ENCODE measurements at regions not wholly inside any gene's neighbourhood (a gene's known extent, or its start where the extent isn't known, plus 50 kb on each side); places are given as distances from the start of the nearest gene placed in this dataset.
"Not testable (repeated sequence)": the region's sequence is repeated elsewhere in the genome, so short reads cannot be mapped to it uniquely, and the experiment has no call there.

DNA sequence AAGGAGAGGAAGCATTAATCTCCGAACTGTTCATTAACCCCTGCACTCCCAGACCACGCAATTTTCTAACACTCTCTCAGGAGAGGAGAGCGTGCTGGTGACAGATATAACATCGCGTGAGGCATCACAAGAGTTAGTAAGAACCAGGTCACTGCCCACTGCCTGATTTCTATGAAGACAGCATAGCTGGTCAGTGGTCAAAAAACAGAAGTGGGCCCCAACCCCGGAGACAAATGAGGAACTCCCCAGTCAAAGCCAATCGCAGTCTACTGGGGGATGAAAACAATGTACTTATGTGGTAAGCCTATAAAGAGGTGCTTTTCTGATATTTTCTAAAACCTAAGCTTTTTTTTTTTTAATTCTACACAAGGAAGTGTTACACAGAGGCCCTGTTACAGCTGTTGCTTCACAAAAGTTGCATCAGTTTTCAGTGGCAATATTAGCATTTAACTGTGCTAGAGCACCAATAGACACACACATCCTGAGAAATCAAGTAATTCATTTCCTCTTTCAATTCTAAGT lies 231.8 kb upstream of the IRF2BP2 start:
- DNase-seq (ENCODE audit: low spot score): no peak

DNA sequence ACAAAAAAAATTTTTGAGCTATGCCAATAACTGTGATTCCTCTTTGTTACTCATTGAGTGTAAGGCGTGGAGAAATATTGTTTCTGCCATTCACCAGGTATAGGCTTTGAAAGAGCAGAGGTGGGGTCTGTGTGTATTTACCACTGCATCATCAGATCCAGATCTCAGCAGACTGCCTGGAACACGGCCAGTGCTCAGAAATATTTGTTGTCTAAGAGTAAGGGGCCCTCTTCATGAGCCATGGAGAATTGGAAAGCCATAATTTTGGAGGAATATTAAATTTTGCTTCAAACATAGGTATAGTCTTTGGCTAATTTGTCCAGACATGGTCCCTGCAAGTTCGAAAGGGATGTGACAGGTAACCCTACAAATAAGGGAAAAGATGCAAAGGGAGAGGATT lies 231.3 kb upstream of the IRF2BP2 start:
- no peak for DNase-seq (ENCODE audit: low spot score)

DNA sequence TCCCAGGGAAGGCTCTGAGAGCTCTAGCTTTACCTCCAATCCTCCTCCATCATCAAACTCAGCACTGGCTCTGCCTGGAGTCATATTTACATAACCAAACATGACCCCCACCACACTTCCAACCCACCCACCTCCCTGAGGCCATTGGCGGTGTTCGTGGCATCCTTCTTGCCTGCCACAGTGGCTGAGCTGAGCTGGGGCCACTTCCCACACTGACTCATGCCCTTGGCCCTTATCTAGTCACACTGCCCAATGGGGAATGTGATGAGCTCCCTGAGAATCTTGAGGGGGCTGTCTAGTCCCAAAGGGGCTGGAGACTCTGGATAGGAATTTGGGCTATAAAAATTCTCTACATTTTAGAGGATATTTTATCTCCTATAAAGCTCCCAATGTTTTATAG lies 230.9 kb upstream of the IRF2BP2 start:
- no peak for DNase-seq (ENCODE audit: low spot score)

DNA sequence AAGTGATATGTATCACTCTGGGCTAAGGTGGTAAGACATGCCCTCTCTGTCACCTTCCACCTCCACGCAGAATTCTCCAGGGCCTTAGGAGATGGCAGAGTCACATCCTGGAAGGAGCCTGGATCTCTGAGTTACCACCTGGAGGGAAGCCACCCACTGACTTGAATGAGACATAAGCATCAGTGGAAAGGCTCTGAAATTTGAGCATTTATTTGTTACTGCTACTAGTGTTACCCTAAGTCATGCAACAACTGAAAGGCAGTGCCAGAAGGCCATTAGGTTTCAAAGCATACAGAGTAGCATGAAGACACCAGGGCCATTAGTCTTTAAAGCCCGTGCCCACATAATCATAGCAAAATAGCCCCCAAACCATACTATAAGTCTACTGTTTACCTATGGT lies 230.3 kb upstream of the IRF2BP2 start:
- no peak for DNase-seq (ENCODE audit: low spot score)

DNA sequence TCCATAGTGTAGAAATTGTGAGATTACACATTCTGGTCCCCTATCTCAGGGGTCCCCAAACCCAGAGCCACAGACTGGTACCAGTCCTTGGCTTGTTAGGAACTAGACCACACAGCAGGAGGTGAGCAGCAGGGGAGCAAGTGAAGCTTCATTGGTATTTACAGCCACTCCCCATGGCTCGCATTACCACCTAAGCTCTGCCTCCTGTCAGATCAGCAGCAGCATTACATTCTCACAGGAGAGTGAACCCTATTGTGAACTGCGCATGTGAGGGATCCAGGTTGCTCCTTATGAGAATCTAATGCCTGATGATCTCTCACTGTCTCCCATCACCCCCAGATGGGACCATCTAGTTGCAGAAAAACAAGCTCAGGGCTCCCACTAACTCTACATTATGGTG lies 229.7 kb upstream of the IRF2BP2 start:
- no peak for DNase-seq (ENCODE audit: low spot score)

DNA sequence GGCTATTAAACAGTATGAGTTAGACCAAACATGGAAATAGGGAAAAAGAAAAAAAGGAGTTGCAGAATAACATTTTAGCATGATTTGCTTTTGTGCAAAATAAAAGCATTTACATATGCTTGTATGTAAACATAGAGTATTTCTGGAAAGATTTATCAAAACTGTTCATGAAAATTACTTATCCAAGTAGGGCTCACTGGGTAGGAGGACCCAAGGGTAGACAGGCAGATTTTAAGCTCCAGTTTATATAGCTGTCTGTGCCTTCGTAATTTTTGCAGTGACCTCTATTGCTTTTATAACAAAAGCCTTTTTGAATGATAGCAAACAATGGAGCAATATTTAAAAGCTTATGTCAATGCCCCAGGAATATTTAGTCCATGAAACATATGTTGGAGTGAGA lies 228.8 kb upstream of the IRF2BP2 start:
- no peak for DNase-seq (ENCODE audit: low spot score)

DNA sequence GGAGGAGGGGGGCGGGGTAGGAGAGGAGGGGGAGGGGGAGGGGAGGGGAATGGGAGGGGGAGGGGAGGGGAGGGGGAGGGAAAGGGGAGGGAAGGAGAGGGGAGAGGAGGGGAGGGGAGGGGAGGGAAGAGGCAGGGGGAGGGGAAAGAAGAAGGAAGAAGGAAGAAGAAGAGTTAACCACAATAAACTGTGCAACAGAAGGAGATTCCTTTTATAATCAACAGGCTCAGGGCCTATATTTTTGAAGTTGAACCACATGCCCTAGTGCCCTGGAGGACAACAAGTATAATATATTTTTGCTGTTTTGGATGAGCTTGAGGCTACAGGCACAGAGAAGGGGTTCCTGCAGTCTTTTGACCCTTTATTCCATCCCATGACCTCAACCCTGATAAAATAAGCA lies 228.2 kb upstream of the IRF2BP2 start:
- no peak for DNase-seq (ENCODE audit: low spot score)

DNA sequence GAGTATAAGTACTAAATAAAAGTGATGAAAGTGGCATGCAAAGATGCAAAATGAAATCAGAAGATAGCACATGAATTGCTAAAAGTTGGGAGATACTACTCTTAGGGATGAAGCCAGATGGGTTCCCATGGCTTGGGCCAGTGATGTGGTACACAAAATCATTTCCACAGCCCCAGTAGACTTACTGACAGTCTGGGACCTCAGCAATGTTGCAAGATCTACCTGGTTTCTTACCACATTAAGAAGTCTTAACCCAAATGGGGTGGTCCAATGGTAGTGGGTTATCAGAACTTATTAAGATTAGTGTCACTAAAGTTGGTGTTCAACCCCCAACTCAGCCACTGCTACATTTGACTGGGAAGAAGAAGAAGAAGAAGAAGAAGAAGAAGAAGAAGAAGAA lies 227.7 kb upstream of the IRF2BP2 start:
- no peak for DNase-seq (ENCODE audit: low spot score)

DNA sequence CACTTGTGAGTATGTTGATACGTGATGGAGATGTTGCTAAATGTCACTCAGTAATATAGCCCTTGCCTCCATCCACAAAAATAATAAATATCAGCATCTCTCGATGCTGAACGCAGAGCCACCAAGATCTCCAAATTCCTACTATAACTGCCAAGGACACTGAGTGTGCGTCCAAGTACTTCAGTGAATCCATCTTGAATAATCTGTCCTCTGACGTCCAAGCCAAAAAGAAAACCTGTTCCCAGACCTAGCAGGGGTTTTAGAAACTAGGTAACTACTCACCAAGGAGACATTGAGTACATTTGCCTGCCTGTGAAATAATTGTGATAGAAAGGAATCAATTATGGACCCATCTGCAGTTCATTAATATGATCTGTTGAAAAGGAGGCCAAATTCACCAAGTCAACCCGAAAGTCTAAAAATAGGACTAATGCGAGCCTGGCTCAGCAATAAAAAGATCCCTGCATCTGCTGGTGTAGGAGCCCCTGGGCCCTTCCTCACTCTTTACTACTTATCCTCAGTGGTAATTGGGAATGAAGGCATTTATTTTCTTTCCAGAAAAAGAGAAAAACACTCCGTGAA lies 226.9 kb upstream of the IRF2BP2 start:
- no peak for DNase-seq (ENCODE audit: low spot score)

DNA sequence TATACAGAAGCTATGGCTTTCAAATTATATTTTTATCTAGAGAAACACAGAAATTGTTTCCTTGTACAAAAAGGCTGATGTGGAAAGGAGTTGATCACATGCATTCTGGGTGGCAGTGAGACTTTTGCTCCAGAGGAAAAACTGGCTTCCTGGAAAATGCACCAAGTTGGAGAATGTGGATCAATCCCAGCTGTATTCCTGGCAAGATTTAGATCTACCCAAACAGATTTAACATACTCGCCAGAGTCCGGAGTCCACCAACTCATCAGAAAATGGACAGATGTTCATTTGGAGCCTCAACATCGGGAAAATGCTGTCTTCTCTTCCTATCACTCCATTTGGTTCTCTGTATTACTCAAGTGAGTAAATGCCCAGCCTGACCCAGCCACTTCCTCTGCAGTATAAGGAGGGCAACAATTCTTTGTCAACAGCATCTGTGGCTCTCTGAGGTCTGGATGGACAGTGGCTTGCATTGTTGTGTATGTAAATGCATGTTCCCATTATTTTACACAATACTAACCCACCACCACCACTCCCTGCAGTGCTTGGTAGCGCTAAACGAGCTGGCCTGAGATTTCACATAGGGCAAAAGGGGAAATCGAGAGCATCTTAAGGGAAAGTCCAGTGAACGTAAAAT lies 226.2 kb upstream of the IRF2BP2 start:
- DNase-seq (ENCODE audit: low spot score): no peak

DNA sequence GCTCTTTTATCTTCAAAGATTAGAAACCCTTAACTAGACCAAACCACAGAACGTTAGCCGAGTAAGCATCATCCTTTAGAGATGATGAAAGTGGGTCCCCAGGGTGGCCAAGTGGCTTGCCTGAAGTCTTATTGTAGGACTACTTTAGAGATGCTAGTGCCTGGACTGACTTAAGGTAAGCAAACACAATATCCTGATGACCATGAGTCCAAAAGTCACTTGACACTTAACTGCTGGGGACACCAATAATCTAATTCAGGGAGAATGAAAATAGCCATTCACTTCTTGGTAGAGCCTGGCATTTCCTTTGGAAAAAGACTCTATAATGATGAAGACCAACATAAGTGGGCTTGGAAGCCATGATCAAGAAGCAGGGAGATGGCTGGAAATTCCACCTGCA lies 225.3 kb upstream of the IRF2BP2 start:
- no peak for DNase-seq (ENCODE audit: low spot score)

DNA sequence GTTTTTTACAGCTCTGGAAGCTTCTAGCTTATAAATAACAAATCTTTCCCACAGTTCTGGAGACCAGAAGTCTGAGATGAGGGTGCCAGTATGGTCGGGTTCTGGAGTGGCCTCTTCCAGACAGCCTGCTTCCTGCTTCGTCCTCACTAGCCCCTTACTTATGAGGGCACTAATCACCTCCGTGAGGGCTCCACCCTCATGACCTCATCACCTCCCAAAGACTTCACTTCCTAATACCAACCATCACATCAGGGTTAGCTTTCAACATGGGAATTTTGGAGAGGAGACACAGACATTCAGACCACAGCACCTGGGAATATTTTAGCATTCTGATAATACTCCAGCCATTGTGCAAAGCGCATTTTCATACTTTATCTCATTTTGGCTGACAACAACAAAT lies 223.7 kb upstream of the IRF2BP2 start:
- no peak for DNase-seq (ENCODE audit: low spot score)

DNA sequence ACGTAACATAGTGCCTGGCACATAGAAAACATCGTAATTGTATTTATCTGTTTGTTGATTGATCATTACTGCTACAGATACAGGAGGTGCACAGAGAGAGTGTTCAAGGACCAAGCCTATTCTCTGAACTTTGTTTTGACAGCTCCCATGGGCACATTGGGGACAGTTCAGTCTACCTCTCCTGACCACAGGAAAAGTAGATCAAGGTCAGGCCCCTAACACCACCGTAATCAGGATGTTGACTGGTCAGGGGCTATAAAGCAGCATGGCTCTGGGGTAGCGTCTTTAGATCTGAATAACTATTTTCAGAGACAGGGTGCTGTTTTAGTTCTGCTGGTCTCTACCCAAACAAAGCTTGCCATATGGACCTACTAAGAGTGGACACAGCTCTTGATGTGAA lies 223.1 kb upstream of the IRF2BP2 start:
- no peak for DNase-seq (ENCODE audit: low spot score)

DNA sequence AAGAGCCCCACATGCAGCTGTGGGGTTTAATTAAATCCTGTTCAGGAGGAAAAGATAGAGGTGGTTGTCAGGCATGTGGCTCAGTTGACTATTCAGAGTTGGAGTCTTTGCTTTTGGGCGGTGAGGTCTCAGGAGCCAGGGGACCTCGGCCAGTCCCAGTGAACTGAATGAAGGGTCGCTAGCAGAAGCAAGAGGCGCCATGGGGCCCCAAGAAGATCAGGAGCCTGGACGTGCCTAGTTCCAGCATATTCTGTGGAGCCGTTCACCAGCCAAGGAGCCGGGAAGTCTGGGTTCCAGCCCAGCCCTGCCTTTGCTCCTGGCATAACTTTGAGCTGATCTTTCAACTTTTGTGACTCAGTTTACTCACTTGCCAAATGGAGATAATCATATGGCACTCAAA lies 217.7 kb upstream of the IRF2BP2 start:
- DNase-seq (ENCODE audit: low spot score): no peak

DNA sequence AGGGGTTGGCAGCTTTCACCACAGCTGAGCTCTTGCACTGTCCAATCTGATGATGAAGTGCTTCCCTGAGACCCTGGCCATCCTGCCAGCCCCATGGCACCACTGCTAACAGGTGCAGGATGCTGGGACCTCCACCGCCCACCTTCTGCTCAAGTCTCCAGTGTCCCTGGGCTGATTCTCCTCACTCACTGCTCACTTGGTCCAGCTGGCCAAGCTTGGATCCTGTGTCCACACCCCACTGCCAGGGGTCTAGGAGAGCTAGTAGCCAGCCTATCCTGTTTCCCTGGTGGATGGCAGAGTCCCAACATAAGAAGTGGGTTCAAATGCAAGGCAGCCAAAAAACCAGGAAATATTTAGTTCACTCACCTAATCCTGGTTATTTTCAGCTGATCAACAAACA lies 217.2 kb upstream of the IRF2BP2 start:
- DNase-seq (ENCODE audit: low spot score): no peak

DNA sequence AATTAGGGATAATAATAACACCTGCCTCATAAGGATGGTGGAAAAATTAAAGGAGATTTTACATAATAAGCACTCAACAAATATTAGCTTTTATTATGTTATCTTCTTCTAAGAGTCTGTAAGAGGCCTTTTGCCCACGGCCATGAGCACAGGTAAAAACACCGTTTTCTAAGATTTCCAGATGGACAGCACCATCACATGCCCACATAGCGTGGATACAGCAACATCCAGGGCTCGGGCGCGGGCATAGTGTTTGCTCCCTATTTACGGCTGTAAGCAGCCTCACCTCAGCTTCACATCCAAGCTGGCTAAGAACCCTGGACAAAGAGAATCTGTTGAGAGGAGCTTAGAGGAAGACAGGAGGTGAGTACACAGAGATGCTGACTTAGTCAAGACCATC lies 216.4 kb upstream of the IRF2BP2 start:
- no peak for DNase-seq (ENCODE audit: low spot score)

DNA sequence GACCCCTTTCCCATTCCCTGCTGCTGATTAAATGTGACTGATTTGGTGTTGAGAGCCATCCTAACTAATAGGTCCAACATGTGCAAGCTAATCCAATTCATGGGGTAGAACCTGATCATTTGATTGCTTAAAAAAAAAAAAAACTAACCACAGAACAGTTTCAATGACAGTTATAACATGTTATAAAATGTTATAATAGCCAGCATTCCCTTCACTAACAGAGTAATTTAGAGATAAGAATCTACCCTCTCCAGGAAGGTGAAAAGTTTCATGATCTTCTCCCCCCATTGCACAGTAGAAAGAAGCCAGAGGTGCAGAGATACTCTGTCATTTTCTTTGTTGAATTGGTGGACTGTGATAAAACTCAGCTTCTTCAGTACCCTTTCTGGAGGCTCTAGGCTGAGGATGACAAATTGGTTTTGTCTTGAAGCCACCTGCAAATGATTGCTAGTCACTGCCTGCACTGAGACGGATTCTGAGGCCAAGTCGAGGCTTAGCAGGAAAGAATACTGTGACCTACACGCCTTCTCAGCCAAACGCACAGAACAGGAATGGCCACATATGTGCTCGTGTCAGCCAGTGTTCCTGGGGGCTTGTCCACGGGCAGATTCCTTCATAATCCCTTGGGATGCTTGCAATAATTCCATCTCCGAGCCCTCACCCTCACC lies 215.7 kb upstream of the IRF2BP2 start:
- DNase-seq (ENCODE audit: low spot score): no peak

DNA sequence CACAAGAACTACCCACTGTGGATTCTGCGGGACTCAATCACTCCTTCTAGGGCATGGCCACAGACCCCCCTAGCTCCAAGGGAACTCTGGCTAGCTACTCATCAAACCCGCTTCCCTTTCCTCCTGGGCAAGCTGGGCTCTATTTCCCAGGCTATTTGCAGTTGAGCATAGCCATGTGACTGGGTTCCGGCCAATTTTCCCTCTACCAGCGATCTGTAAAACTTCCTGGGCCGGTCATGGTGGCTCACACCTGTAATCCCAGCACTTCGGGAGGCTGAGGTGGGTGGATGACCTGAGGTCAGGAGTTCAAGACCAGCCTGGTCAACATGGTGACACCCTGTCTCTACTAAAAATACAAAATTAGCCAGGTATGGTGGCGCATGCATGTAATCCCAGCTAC lies 214.9 kb upstream of the IRF2BP2 start:
- not testable (repeated sequence) for DNase-seq (ENCODE audit: low spot score)

DNA sequence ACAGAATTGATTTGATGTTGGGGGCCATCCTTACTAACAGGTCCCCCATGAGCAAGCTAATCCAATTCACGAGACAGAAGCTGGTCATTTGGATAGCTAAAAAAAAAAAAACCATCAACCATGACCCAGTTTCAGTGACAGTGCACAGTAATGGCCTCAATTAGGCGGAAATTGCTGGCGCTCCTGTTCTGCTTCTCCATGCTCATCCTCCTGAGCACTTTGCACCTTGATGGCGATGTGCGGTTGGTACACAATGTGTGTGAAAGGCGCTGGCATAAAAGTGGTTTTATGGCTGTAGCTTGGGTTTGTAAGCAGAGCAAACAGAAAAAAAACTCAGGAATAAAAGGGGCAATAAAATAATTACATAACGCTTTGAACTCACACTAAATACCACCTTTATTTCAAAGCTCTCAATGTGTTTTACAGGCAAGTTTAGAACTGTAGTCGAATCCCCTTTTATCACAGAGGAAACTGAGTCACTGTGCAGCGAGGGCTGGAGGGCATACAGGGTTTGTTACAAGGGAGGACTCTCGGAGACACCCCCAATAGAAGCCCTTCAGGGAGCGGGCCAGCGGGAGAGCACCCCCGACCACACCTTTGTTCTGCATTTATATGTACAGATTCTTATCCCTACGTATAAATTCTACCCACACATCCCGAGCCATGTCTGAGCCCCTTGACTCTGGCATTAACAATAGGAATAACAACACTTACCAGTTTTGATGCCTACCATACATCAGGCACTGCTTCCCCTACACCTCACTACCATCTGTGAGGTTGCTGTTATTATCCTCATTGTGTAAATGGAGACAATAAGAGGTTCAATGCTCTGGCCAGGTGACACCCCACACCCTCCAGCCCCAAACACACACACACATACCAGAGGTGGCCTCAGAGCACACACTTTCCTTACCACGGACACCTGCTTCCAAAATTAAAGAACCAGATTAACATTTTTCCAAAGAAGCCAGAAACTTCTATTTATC lies 213.5 kb upstream of the IRF2BP2 start:
- DNase-seq (ENCODE audit: low spot score): no peak

DNA sequence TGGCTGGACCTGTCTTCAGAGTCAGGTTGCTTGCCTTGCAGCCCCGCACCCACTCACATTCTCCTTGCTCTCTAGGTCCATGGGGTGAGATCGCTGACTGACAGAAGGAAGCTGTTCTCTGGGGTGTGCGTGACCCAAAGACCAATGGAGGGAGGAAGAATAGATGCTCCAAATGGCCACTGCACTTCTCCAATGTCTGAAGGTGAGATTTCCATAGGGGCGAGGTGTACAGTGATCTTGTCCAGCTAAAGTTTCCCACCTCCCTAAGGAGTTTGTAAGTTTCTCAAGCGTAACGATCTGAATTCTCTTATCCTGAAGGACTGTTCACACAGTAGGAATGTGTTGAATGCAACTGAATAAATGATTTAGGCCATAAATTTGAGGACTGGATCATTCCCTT lies 211.9 kb upstream of the IRF2BP2 start:
- no peak for DNase-seq (ENCODE audit: low spot score)

DNA sequence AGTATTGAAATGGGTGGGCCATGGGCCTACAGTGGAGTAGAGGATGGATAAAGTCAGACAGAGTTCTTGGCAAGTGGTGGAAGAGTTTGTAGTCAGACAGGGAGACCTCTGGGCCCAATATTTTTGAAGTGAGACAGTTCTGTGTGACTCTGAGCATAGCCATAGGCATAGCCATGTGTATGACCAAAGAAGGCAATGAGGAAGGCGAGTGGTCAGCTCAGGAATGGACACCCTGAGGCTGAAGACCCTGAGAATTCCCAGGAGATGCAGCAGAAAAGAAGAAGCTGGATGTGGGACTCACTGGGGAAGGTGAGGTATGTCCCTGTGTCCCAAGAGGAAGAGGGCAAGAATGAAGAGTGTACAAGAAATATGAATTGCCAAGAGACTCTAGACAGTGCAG lies 210.6 kb upstream of the IRF2BP2 start:
- DNase-seq (ENCODE audit: low spot score): no peak

DNA sequence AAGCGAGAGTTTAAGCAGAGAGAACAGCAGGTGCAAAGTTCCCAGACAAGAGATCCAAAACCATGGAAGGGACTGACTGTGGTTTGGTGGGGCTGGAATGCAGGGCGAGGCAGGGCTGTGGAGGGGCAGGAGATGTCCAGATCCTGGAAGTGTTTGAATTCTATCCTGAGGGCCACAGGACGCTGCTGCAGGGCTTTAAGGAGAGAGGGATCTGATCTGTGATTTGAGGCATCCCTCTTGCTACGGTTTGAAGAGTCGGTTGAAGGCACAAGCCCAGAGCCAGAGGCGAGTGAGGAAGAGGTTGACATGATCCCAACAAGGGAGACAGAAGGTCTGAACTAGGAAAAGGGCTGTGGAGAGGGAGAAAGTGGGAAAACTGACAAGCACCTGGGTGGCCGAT lies 209.9 kb upstream of the IRF2BP2 start:
- not testable (repeated sequence) for DNase-seq (ENCODE audit: low spot score)

DNA sequence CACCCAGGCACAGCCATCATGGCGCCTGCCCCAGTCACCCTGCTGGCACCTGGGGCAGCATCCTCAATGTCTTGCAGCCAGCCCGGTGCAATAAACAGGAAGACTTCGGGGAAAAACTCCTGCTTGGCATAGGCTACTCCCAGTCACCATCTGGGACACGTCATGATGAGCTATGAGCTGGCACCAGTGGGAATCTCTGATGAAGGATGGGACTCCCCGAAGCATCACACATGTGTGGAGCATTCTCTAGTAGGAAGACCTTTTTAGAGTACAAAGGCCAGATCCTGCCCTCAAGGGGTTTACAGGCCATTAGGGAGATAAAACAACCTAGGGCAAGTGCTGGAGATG lies 208.0 kb upstream of the IRF2BP2 start:
- not testable (repeated sequence) for DNase-seq (ENCODE audit: low spot score)

All from AG08395 (cell line).